Neural progenitor cell (in vitro differentiated cells): ENCODE measurements at regions not wholly inside any gene's neighbourhood (a gene's known extent, or its start where the extent isn't known, plus 50 kb on each side); places are given as distances from the start of the nearest gene placed in this dataset.

ENCODE experiments used
- DNase-seq: peaks from one replicate; pipeline ENCODE4 v3.0.0-alpha.2; 2016; ENCODE audit warnings: low spot score
- H2AFZ ChIP-seq: fragments of 200-600 bp; sonication (generic); replicated peaks from 2 replicates; pipeline ENCODE4 v1.6.1; 2016; ENCODE audit warnings: antibody characterized with exemption
- H3F3A ChIP-seq: fragments of 200-600 bp; sonication (generic); 2 replicates; pipeline ENCODE4 v1.6.1; 2016; ENCODE audit warnings: antibody characterized with exemption, low read depth
- H3K27ac ChIP-seq: fragments of 200-600 bp; sonication (generic); 2 replicates; pipeline ENCODE4 v1.5.1; 2016; ENCODE audit warnings: mild to moderate bottlenecking
- H3K27me3 ChIP-seq: fragments of 200-600 bp; sonication (generic); 2 replicates; pipeline ENCODE4 v1.6.1; 2016; ENCODE audit warnings: mild to moderate bottlenecking, moderate library complexity
- H3K36me3 ChIP-seq: fragments of 200-600 bp; sonication (generic); 2 replicates; pipeline ENCODE4 v1.5.1; 2016
- H3K4me1 ChIP-seq: fragments of 200-600 bp; sonication (generic); 2 replicates; pipeline ENCODE4 v1.6.1; 2016; ENCODE audit warnings: mixed run types
- H3K4me2 ChIP-seq: fragments of 200-600 bp; sonication (generic); 2 replicates; pipeline ENCODE4 v1.6.1; 2016
- H3K4me3 ChIP-seq: fragments of 200-600 bp; sonication (generic); 2 replicates; pipeline ENCODE4 v1.5.1; 2016
- H3K79me2 ChIP-seq: fragments of 200-600 bp; sonication (generic); 2 replicates; pipeline ENCODE4 v1.6.1; 2016; ENCODE audit warnings: low read depth
- H3K9ac ChIP-seq: fragments of 200-600 bp; sonication (generic); 2 replicates; pipeline ENCODE4 v1.6.1; 2016
- H3K9me3 ChIP-seq: fragments of 200-600 bp; sonication (generic); 2 replicates; pipeline ENCODE4 v1.5.1; 2016; ENCODE audit warnings: low read depth
- H4K20me1 ChIP-seq: fragments of 200-600 bp; sonication (generic); 2 replicates; pipeline ENCODE4 v1.6.1; 2016; ENCODE audit warnings: low read depth
- H3K27ac Mint-ChIP-seq: 3 replicates; pipeline ENCODE4 v1.8.0; 2021; ENCODE audit warnings: mixed read lengths
- H3K27me3 Mint-ChIP-seq: 2 replicates; pipeline ENCODE4 v1.8.0; 2022; ENCODE audit warnings: low read depth, mild to moderate bottlenecking, inconsistent platforms, moderate library complexity, mixed read lengths; ENCODE audit not compliant: insufficient read depth
- H3K36me3 Mint-ChIP-seq: 3 replicates; pipeline ENCODE4 v1.8.0; 2021; ENCODE audit warnings: mixed read lengths
- H3K4me1 Mint-ChIP-seq: 3 replicates; pipeline ENCODE4 v1.8.0; 2021; ENCODE audit warnings: mixed read lengths
- H3K4me3 Mint-ChIP-seq: 3 replicates; pipeline ENCODE4 v1.8.0; 2021; ENCODE audit warnings: mild to moderate bottlenecking, moderate library complexity, mixed read lengths
- H3K9me3 Mint-ChIP-seq: 3 replicates; pipeline ENCODE4 v1.8.0; 2020; ENCODE audit warnings: mixed read lengths
- EZH2 ChIP-seq: fragments of 200-600 bp; sonication (generic); IDR thresholded peaks from 2 replicates; pipeline ENCODE4 v1.6.1; 2017; ENCODE audit warnings: antibody characterized with exemption, mild to moderate bottlenecking, moderate library complexity
- EZH2phosphoT487 ChIP-seq: fragments of 200-600 bp; sonication (generic); IDR thresholded peaks from 2 replicates; pipeline ENCODE4 v1.6.1; 2017; ENCODE audit warnings: antibody characterized with exemption
- TF ChIP-seq, protein P1 (sequence below): fragments of 200-600 bp; sonication (generic); IDR thresholded peaks from 2 replicates; pipeline ENCODE4 v1.5.1; 2017; ENCODE audit warnings: antibody characterized with exemption, mild to moderate bottlenecking

DNA sequence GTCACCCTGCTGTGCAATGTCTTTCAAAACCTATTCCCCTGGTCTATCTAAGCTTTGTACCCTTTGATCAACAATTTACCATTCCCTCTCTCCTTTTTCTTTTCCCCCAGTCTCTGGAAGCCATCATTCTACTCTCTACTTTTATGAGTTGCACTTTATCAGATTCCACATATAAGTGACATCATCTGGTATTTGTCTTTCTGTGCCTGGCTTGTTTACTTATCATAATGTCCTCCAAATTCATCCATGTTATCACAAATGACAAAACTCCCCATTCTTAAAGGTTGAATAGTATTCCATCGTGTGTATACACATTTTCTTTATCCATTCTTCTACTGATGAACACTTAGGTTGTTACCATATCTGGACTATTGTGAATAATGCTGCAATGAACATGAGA lies 344.2 kb upstream of the CCNH start:
- Histone ChIP-seq H3K27me3 (no peaks in the 10 kb centered on the region), H3K4me2 (no peak overlapping the region), H3F3A (peaks cover 22% of the 10 kb centered on the region), H2AFZ (no peak overlapping the region), H3K9me3 (no peaks in the 10 kb centered on the region), H3K79me2 (no peaks in the 10 kb centered on the region), H3K4me1 (peaks cover 40% of the 10 kb centered on the region), H3K4me3 (no peak overlapping the region), H4K20me1 (no peaks in the 10 kb centered on the region), H3K27ac (no peak overlapping the region), H3K9ac (no peak overlapping the region), H3K36me3 (no peaks in the 10 kb centered on the region)
- H3K27ac Mint-ChIP-seq: no peak overlapping the region
- no peaks in the 10 kb centered on the region for H3K36me3 Mint-ChIP-seq
- no peaks in the 10 kb centered on the region for H3K27me3 Mint-ChIP-seq
- no peak for DNase-seq
- H3K4me1 Mint-ChIP-seq: peaks cover 8% of the 10 kb centered on the region
- H3K9me3 Mint-ChIP-seq: no peaks in the 10 kb centered on the region
- TF ChIP-seq EZH2: no peak
- no peak overlapping the region for H3K4me3 Mint-ChIP-seq

DNA sequence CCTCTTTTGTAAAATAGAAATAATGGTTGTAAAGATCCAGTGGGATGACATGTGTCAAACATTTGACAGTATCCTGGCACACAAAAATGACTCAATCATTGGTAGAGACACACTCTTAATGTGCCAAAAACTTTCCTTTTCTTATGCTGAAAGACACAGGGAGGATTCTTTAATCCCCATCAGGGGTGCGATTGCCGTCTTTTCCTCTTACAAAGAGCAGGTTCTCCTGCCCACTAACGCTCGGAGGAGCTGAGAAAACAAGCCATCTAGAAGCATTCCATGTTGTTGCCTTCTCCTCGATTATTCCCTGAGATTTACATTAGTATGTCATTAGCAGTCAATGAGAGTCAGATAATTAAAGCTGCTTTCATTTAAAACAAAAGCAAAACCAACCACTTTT lies 342.6 kb upstream of the CCNH start:
- TF ChIP-seq EZH2phosphoT487 (no peak), EZH2 (no peak)
- TF ChIP-seq, protein P1, sequence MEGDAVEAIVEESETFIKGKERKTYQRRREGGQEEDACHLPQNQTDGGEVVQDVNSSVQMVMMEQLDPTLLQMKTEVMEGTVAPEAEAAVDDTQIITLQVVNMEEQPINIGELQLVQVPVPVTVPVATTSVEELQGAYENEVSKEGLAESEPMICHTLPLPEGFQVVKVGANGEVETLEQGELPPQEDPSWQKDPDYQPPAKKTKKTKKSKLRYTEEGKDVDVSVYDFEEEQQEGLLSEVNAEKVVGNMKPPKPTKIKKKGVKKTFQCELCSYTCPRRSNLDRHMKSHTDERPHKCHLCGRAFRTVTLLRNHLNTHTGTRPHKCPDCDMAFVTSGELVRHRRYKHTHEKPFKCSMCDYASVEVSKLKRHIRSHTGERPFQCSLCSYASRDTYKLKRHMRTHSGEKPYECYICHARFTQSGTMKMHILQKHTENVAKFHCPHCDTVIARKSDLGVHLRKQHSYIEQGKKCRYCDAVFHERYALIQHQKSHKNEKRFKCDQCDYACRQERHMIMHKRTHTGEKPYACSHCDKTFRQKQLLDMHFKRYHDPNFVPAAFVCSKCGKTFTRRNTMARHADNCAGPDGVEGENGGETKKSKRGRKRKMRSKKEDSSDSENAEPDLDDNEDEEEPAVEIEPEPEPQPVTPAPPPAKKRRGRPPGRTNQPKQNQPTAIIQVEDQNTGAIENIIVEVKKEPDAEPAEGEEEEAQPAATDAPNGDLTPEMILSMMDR: no peak
- Histone ChIP-seq H3K36me3 (no peaks in the 10 kb centered on the region), H3F3A (peaks cover 22% of the 10 kb centered on the region), H3K9ac (no peak overlapping the region), H2AFZ (no peak overlapping the region), H3K27me3 (no peaks in the 10 kb centered on the region), H3K4me1 (peaks cover 44% of the 10 kb centered on the region), H3K79me2 (no peaks in the 10 kb centered on the region), H3K27ac (no peak overlapping the region), H3K4me2 (peak overlapping the region; percentile 33), H4K20me1 (no peaks in the 10 kb centered on the region), H3K4me3 (no peak overlapping the region), H3K9me3 (no peaks in the 10 kb centered on the region)
- Mint-ChIP-seq H3K27me3 (no peaks in the 10 kb centered on the region), H3K4me1 (peaks cover 8% of the 10 kb centered on the region), H3K36me3 (no peaks in the 10 kb centered on the region), H3K9me3 (no peaks in the 10 kb centered on the region), H3K4me3 (no peak overlapping the region), H3K27ac (no peak overlapping the region)
- DNase-seq: peak; percentile 54

DNA sequence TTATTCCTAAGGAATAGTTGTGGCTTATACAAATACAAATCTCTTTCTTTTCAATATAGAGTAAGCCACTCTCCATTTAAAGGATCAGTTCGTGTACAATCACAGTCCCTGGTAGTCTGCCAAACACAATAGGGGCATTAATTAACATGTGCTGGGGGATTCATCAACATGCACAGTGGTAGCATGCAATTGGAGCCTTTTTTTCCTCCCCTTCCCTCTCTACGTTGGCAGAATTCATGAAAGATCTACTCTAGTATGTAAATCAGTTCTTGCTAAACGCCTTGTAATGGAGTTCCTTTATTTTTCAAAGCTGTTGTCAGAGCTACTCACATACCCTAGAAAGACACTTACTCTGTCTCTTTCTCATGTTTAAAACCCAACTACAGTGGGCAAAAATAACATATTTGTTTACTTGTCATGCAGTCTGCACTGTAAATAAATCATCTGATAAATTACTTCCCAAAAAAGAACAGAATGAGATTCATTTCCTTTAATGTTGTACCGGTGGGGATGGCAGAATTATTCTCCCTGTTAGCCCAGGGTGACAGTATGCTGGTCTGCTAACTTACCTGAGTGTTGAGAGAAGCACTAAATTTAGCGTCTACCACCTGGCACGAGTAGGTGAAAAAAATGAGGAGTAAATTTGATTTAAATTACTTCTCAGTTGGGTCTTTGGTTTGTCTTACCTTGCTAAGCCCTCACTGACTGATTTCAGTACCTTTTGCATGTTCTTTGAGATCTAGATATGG lies 341.5 kb upstream of the CCNH start:
- Histone ChIP-seq H3F3A (peaks cover 22% of the 10 kb centered on the region), H3K9ac (no peak overlapping the region), H3K79me2 (no peaks in the 10 kb centered on the region), H3K9me3 (no peaks in the 10 kb centered on the region), H3K4me2 (peak overlapping the region; percentile 66), H3K4me3 (peak overlapping the region; percentile 14), H3K4me1 (peaks cover 44% of the 10 kb centered on the region), H3K36me3 (no peaks in the 10 kb centered on the region), H3K27ac (no peak overlapping the region), H3K27me3 (no peaks in the 10 kb centered on the region), H4K20me1 (no peaks in the 10 kb centered on the region), H2AFZ (peak overlapping the region; percentile 43)
- H3K27ac Mint-ChIP-seq: no peak overlapping the region
- H3K27me3 Mint-ChIP-seq: no peaks in the 10 kb centered on the region
- TF ChIP-seq EZH2phosphoT487 (no peak), EZH2 (no peak)
- TF ChIP-seq, protein P1: no peak
- no peaks in the 10 kb centered on the region for H3K36me3 Mint-ChIP-seq
- no peak overlapping the region for H3K4me3 Mint-ChIP-seq
- peaks cover 8% of the 10 kb centered on the region for H3K4me1 Mint-ChIP-seq
- peak; percentile 64 for DNase-seq
- no peaks in the 10 kb centered on the region for H3K9me3 Mint-ChIP-seq

DNA sequence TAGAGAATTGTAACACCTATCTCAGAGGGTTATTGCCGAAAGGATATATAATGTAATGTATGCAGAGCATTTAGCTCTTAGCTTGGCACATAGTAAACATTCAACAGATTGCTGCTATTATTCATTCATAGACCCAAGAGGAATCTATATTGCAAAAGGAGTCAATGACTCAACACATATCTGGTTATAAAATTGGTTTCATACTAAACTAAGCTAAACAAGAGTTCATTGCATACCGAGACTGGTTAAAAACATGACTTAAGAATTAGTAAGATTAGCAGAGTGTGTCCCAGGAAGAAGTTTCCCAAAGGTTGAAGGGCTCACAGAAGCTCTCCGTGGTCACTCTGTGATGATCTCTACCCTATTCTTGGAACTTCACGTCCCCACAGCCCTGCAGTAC lies 339.6 kb upstream of the CCNH start:
- no peak overlapping the region for H3K27ac Mint-ChIP-seq

More for the DNA sequence above, 339.6 kb upstream of the CCNH start:
- no peak overlapping the region for H3K9ac ChIP-seq
- H3K4me3 ChIP-seq: no peak overlapping the region
- Mint-ChIP-seq H3K4me1 (peaks cover 8% of the 10 kb centered on the region), H3K4me3 (no peak overlapping the region), H3K27me3 (no peaks in the 10 kb centered on the region), H3K9me3 (no peaks in the 10 kb centered on the region), H3K36me3 (no peaks in the 10 kb centered on the region)
- H4K20me1 ChIP-seq: no peaks in the 10 kb centered on the region
- TF ChIP-seq, protein P1: no peak
- TF ChIP-seq EZH2: no peak
- TF ChIP-seq EZH2phosphoT487: no peak
- H3K4me2 ChIP-seq: no peak overlapping the region
- peaks cover 19% of the 10 kb centered on the region for H3F3A ChIP-seq
- DNase-seq: no peak
- no peaks in the 10 kb centered on the region for H3K27me3 ChIP-seq
- H3K79me2 ChIP-seq: no peaks in the 10 kb centered on the region
- H3K36me3 ChIP-seq: no peaks in the 10 kb centered on the region
- peaks cover 44% of the 10 kb centered on the region for H3K4me1 ChIP-seq
- H3K27ac ChIP-seq: no peak overlapping the region
- H2AFZ ChIP-seq: peak overlapping the region; percentile 9
- no peaks in the 10 kb centered on the region for H3K9me3 ChIP-seq
